HUES6 (cell line): ENCODE measurements at regions not wholly inside any gene's neighbourhood (a gene's known extent, or its start where the extent isn't known, plus 50 kb on each side); places are given as distances from the start of the nearest gene placed in this dataset.

ENCODE experiments used
- H3K27ac ChIP-seq: 2 replicates; pipeline ENCODE4 v1.7.0; 2013; ENCODE audit warnings: low read depth, mild to moderate bottlenecking, low read length, inconsistent platforms
- H3K27me3 ChIP-seq: 2 replicates; pipeline ENCODE4 v1.6.1; 2013; ENCODE audit warnings: low read length; ENCODE audit not compliant: control insufficient read depth, insufficient read depth
- H3K36me3 ChIP-seq: 2 replicates; pipeline ENCODE4 v1.6.1; 2013; ENCODE audit warnings: low read length; ENCODE audit not compliant: control insufficient read depth, insufficient read depth
- H3K4me1 ChIP-seq: 2 replicates; pipeline ENCODE4 v1.6.1; 2013; ENCODE audit warnings: low read length; ENCODE audit not compliant: control insufficient read depth, insufficient read depth
- H3K4me3 ChIP-seq: 2 replicates; pipeline ENCODE4 v1.5.1; 2013; ENCODE audit warnings: low read depth, low read length
- H3K9ac ChIP-seq: one replicate; pipeline ENCODE4 v1.6.1; 2013; ENCODE audit warnings: mild to moderate bottlenecking, low read length
- H3K9me3 ChIP-seq: 2 replicates; pipeline ENCODE4 v1.6.1; 2013; ENCODE audit warnings: low read depth, low read length; ENCODE audit not compliant: control insufficient read depth, insufficient read depth

GRCh38 chr3:156620901-156621300, 53.5 kb upstream of the TIPARP start:
- Histone ChIP-seq H3K27ac (no peak overlapping the region), H3K9me3 (no peaks in the 10 kb centered on the region), H3K9ac (no peak overlapping the region), H3K4me3 (no peak overlapping the region), H3K4me1 (no peaks in the 10 kb centered on the region), H3K36me3 (no peaks in the 10 kb centered on the region), H3K27me3 (no peaks in the 10 kb centered on the region)

GRCh38 chr3:156620260-156620659, 54.1 kb upstream of the TIPARP start:
- Histone ChIP-seq H3K27ac (no peak overlapping the region), H3K4me1 (no peaks in the 10 kb centered on the region), H3K9ac (no peak overlapping the region), H3K27me3 (no peaks in the 10 kb centered on the region), H3K4me3 (no peak overlapping the region), H3K9me3 (no peaks in the 10 kb centered on the region), H3K36me3 (no peaks in the 10 kb centered on the region)

DNA sequence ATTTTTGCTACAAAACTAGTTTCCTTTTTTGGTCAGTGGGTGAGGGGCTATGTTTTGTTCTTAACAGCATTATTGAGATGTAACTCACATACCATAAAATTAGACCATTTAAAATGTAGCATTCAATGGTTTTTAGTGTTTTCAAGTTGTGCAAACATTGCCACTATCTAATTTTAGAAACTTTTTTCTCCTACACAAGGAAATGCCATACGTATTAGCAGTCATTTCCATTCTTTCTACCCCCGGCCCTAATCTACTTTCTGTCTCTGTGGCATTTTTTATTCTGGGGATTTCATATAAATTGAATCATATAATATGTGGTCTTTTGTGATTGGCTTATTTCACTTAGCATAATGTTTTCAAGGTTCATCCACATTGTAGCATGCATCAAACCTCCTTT, 55.0 kb upstream of the TIPARP start:
- Histone ChIP-seq H3K9ac (no peak overlapping the region), H3K27me3 (no peaks in the 10 kb centered on the region), H3K36me3 (no peaks in the 10 kb centered on the region), H3K27ac (no peak overlapping the region), H3K4me3 (no peak overlapping the region), H3K9me3 (no peaks in the 10 kb centered on the region), H3K4me1 (peaks cover 8% of the 10 kb centered on the region; the same call in 1 of the 2 replicates)

- Histone ChIP-seq H3K27ac (no peak overlapping the region), H3K36me3 (no peaks in the 10 kb centered on the region), H3K9ac (no peak overlapping the region), H3K4me1 (peaks cover 8% of the 10 kb centered on the region; the same call in 1 of the 2 replicates), H3K27me3 (no peaks in the 10 kb centered on the region), H3K9me3 (no peaks in the 10 kb centered on the region), H3K4me3 (no peak overlapping the region)
Observed at GRCh38 chr3:156617781-156618180, 56.6 kb upstream of the TIPARP start.

DNA sequence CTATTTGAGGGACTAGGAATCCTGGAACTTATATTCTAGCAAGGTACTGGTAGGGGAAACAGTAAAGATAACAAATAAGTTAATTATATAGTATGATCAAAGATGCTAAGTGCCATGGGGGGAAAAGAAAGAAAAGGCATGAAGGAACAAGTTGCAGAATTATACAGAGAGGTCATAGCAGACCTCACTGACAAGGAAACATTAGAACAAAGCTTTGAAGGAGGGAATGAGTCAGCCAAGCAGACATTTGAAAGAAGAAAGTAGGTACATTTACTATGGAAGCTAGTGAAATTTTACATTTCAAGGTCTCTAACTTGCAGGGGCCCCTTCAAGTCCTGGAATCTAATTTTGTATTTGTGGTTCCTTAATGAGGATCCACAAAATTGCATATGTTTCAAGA, 57.2 kb upstream of the TIPARP start:
- H3K27me3 ChIP-seq: no peaks in the 10 kb centered on the region
- H3K9ac ChIP-seq: no peak overlapping the region
- H3K4me1 ChIP-seq: peaks cover 8% of the 10 kb centered on the region; the same call in 1 of the 2 replicates
- no peaks in the 10 kb centered on the region for H3K36me3 ChIP-seq
- no peak overlapping the region for H3K4me3 ChIP-seq
- no peak overlapping the region for H3K27ac ChIP-seq
- H3K9me3 ChIP-seq: no peaks in the 10 kb centered on the region

DNA sequence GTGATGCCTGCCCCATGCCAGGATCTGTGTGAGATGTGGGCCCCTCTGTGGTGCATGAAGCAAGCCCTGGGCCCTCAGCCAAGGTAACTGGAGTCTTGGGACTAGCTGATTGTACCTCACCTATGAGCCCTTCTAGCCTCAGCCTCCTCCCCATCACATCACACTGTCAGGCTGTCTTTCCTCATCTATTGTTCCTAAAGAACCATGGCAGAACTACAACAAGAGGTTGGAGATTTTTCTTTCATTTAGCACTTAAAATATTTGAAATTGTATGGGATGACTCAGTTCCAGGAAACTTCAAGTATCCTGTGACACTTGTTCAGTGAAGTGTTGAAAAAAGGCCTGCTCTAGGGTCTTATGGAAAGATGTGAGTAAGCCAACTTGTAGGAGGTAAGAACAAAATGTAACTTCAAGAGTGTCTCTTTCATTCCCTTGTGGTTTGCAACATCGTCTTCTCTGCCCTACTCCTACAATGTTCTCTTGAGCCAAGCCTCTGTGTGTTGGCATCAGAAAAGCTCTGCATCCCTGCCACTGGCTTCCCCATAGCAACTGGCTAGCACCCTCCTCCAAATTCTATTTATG, 58.7 kb upstream of the TIPARP start:
- Histone ChIP-seq H3K4me1 (peaks cover 8% of the 10 kb centered on the region; the same call in 1 of the 2 replicates), H3K9ac (no peak overlapping the region)

GRCh38 chr3:156614642-156615511, 59.5 kb upstream of the TIPARP start:
- H3K27ac ChIP-seq: no peak overlapping the region
- peaks cover 8% of the 10 kb centered on the region; the same call in 1 of the 2 replicates for H3K4me1 ChIP-seq
- H3K9me3 ChIP-seq: no peaks in the 10 kb centered on the region
- H3K9ac ChIP-seq: no peak overlapping the region
- H3K4me3 ChIP-seq: no peak overlapping the region
- H3K36me3 ChIP-seq: no peaks in the 10 kb centered on the region
- H3K27me3 ChIP-seq: no peaks in the 10 kb centered on the region

More for the DNA sequence above, 58.7 kb upstream of the TIPARP start:
- H3K27me3 ChIP-seq: no peaks in the 10 kb centered on the region
- H3K9me3 ChIP-seq: no peaks in the 10 kb centered on the region
- no peaks in the 10 kb centered on the region for H3K36me3 ChIP-seq
- H3K27ac ChIP-seq: no peak overlapping the region
- no peak overlapping the region for H3K4me3 ChIP-seq

- H3K36me3 ChIP-seq: no peaks in the 10 kb centered on the region
- no peak overlapping the region for H3K9ac ChIP-seq
- no peak overlapping the region for H3K27ac ChIP-seq
- no peaks in the 10 kb centered on the region for H3K27me3 ChIP-seq
- H3K4me3 ChIP-seq: no peak overlapping the region
- no peaks in the 10 kb centered on the region for H3K9me3 ChIP-seq
- H3K4me1 ChIP-seq: peaks cover 8% of the 10 kb centered on the region; the same call in 1 of the 2 replicates
Observed at GRCh38 chr3:156612903-156613302, 58.0 kb upstream of the SSR3 start.

DNA sequence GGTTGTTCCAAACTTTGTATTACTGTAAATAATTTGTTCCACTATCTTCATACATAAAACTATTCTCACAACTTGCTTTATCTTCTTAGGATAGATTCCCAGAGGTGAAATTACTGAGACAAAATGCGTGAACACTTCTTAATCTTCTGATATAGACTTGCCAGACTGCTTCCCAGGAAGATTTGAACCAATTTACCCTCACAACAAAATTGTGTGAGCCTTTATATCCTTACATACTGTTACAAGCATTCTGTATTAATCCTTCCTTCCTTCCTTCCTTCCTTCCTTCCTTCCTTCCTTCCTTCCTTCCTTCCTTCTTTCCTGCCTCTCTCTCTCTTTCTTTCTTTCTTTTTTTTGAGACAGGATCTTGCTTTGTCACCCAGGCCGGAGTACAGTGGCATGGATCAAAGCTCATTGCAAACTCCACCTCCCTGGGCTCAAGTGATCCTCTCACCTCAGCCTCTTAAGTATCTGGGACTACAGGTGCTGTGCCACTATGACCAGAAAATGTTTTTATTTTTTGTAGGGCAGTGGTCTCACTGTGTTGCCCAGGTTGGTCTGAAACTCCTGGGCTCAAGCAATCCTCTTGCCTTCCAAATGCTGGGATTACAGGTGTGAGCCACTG, 57.1 kb upstream of the SSR3 start:
- Histone ChIP-seq H3K9me3 (no peaks in the 10 kb centered on the region), H3K4me1 (peaks cover 8% of the 10 kb centered on the region; the same call in 1 of the 2 replicates), H3K27me3 (0 out of 2 replicates have a peak, but pooled peaks cover 3% of the 10 kb centered on the region), H3K9ac (no peak overlapping the region), H3K4me3 (no peak overlapping the region), H3K36me3 (no peaks in the 10 kb centered on the region), H3K27ac (no peak overlapping the region)

DNA sequence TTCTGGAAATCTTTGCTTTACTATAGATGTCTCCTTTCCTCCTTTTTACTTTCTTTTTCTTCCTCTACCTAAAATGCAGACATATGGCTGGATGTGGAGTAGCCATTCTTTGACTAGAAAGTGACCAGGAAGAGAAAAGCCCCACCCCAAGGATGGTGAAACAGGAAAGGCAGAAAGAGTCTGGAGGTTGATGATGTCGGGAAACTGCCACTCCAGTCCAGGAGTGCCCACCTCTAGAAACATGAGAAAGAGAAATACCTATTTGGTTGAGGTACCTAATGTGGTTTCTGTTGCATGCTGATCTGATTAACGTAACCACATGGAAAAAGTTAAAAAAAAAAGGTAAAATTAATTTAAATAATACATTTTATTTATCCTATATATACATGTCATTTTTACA, 55.2 kb upstream of the SSR3 start:
- Histone ChIP-seq H3K4me3 (no peak overlapping the region), H3K27ac (no peak overlapping the region), H3K9ac (no peak overlapping the region), H3K9me3 (no peaks in the 10 kb centered on the region), H3K27me3 (0 out of 2 replicates have a peak, but pooled peaks cover 6% of the 10 kb centered on the region), H3K36me3 (no peaks in the 10 kb centered on the region), H3K4me1 (peaks cover 23% of the 10 kb centered on the region)

DNA sequence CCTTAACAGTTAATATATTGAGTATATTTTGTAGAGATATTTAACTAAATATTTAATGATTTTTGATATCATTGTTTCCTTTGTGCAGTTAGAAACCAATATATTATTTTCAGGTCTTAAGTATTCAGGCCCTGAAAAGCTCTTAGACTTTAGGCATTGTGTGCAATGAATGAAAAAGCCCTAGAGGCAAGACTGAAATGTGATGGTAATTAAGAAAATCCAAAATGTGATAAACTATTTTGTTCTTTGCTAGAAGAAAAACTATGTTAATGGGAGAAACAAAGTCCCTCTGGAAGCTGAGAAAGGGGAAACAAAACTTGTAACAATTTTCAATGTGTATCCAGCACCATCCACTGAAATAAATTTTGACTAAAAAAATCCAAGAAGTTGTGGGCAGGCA, 54.6 kb upstream of the SSR3 start:
- H3K36me3 ChIP-seq: no peaks in the 10 kb centered on the region
- no peak overlapping the region for H3K27ac ChIP-seq
- 0 out of 2 replicates have a peak, but pooled peaks cover 6% of the 10 kb centered on the region for H3K27me3 ChIP-seq
- no peak overlapping the region for H3K9ac ChIP-seq
- peaks cover 18% of the 10 kb centered on the region for H3K4me1 ChIP-seq
- no peaks in the 10 kb centered on the region for H3K9me3 ChIP-seq
- H3K4me3 ChIP-seq: no peak overlapping the region
